ENCODE measurements at regions not wholly inside any gene's neighbourhood (a gene's known extent, or its start where the extent isn't known, plus 50 kb on each side); places are given as distances from the start of the nearest gene placed in this dataset.

DNA sequence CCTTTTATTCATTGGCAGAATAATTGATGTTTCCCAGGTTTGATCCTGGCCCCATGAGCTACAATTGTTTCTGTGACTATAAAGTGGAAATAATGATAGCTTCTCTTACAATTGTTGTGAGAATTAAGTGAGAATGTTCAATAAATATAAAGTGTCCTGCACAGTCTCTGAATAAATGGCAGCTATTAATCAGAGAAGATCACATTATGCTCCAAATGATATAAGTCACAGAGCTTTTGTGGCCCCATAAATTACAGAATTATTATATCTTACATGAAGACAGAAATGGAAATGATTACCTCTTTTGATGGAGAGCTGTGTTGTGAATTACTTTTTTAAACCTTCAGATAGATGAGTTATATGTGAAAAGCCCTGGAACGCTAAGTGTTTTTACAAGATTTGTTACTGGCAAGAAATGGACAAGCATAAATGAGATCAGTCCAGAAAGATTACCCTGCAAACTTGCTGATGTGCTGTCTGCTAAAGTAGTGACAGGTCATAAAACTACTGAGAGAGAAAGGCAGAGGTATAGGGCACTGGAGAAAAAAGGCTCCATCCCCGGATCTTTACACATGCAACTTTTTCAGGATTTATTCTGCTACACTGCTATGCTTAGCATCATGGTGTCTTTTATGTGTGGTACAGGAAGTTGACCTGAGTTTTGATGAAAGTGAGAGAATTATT lies 750.9 kb upstream of the GOT2 start:
- H3K9ac ChIP-seq (ENCODE audit: insufficient read depth in 1 of 2, low read depth in 2 of 2, low read length in 2 of 2) = no peak overlapping the region
- intact Hi-C loops (cut with micrococcal nuclease) = no loop called here
- no peaks in the 10 kb centered on the region for H4K20me1 ChIP-seq (replicated peaks; ENCODE audit: control insufficient read depth, insufficient read depth, low read length)
- WGBS (ENCODE audit: insufficient coverage, low coverage, missing lambda C conversion rate) = 7% methylated on average over 2 of the region's 2 CpGs
- no peaks in the 10 kb centered on the region for H3K9me1 ChIP-seq (ENCODE audit: control insufficient read depth, insufficient read depth, low read length)
- H3K4me2 ChIP-seq (ENCODE audit: insufficient read depth, low read length) = no peak overlapping the region
- no TSS peak for BruUV-seq (replicated peaks)
- ChIA-PET POLR2A (no interaction called here), CTCF (ENCODE audit: low intra/inter-chr PET ratio) (no interaction called here)
- DNase-seq (ENCODE audit: extremely low read depth in 1 of 4, low spot score in 3 of 4) (no peak), FAIRE-seq (no peak), ATAC-seq (no peak)
- no peaks in the 10 kb centered on the region for H3K36me3 ChIP-seq (ENCODE audit: control insufficient read depth, insufficient read depth, low read length)
- H3K27me3 ChIP-seq (ENCODE audit: control insufficient read depth in 2 of 2, insufficient read depth in 2 of 2, low read length in 2 of 2) = no peaks in the 10 kb centered on the region
- no peak overlapping the region for H3K27ac ChIP-seq (ENCODE audit: extremely low read depth, low read depth, low read length)
- in situ Hi-C loops (cut with MboI) = no loop called here
- no peaks in the 10 kb centered on the region for H3K9me3 ChIP-seq (replicated peaks; ENCODE audit: control insufficient read depth, insufficient read depth, low read depth, low read length)
- no peaks in the 10 kb centered on the region for H3K4me1 ChIP-seq (replicated peaks in 1 of 2; ENCODE audit: control insufficient read depth in 2 of 2, insufficient read depth in 2 of 2, low read length in 2 of 2)
- TF ChIP-seq ZFP36 (IDR thresholded peaks at IDR 0.05; ENCODE audit: low read depth, low read length, partially characterized antibody) (no peak), ZNF785 (CRISPR knock-in tag; IDR thresholded peaks at IDR 0.05) (no peak), SREBF2 (CRISPR knock-in tag; IDR thresholded peaks at IDR 0.05) (no peak), ZNF764 (CRISPR knock-in tag; IDR thresholded peaks at IDR 0.05; ENCODE audit: low read depth) (no peak)
- TF ChIP-seq, protein P1, sequence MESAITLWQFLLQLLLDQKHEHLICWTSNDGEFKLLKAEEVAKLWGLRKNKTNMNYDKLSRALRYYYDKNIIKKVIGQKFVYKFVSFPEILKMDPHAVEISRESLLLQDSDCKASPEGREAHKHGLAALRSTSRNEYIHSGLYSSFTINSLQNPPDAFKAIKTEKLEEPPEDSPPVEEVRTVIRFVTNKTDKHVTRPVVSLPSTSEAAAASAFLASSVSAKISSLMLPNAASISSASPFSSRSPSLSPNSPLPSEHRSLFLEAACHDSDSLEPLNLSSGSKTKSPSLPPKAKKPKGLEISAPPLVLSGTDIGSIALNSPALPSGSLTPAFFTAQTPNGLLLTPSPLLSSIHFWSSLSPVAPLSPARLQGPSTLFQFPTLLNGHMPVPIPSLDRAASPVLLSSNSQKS (CRISPR knock-in tag; IDR thresholded peaks at IDR 0.05) = no peak
- TF ChIP-seq, protein P2, sequence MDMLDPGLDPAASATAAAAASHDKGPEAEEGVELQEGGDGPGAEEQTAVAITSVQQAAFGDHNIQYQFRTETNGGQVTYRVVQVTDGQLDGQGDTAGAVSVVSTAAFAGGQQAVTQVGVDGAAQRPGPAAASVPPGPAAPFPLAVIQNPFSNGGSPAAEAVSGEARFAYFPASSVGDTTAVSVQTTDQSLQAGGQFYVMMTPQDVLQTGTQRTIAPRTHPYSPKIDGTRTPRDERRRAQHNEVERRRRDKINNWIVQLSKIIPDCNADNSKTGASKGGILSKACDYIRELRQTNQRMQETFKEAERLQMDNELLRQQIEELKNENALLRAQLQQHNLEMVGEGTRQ (CRISPR knock-in tag; IDR thresholded peaks at IDR 0.05) = no peak
- no peak overlapping the region for H3K4me3 ChIP-seq
- no peak overlapping the region for H2AFZ ChIP-seq (ENCODE audit: low read depth, low read length)
- no peaks in the 10 kb centered on the region for H3K79me2 ChIP-seq (ENCODE audit: control insufficient read depth, insufficient read depth, low read length)
